Endometrium (tissue), 2 donors: ENCODE measurements at regions not wholly inside any gene's neighbourhood (a gene's known extent, or its start where the extent isn't known, plus 50 kb on each side); places are given as distances from the start of the nearest gene placed in this dataset.

Experiments
- FAIRE-seq: peaks from 2 replicates; lab custom pipeline; 2012; peaks lifted over from hg19 to GRCh38; lab: Jason Lieb, UNC
- donor health status: control.
- donor health status: control.

DNA sequence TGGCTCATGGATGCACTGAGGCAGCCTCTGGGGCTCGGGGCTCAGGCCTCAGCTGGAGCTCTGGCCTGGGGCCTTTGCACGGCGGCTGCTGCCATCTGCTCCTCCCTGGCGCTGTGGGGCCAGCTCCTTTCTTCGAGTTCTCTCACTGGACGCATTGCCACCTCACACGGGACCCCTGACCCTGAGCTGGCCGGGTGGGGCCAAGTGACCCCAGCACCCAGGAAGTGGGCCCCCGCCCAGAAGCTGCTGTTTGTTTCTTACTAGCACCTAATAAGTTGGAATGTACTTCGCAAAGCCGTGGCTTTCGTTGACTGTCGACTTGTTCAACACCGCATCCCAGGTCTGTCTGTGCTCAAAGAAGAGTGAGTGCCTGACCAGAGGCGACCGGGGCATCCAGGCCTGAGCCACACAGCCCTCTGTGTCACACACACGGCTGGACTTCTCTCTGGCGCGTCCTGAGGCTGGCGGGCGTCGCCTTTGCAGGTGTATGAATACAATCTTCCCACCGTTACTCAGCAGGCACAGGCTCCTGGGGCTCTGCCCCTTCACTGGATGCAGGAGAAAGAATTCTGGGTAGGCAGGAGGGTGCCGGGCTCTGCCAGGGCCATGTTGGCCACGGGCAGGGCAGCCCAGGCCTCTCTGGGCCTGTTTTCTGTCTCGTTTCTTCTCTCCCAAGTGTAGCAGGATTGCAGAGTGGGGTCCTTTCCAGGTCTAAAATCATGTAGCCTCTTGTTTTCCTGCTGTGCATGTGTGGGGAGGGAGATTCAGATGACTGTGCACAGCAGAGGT is 112.9 kb downstream of the DLL1 start:
- no peak for FAIRE-seq

DNA sequence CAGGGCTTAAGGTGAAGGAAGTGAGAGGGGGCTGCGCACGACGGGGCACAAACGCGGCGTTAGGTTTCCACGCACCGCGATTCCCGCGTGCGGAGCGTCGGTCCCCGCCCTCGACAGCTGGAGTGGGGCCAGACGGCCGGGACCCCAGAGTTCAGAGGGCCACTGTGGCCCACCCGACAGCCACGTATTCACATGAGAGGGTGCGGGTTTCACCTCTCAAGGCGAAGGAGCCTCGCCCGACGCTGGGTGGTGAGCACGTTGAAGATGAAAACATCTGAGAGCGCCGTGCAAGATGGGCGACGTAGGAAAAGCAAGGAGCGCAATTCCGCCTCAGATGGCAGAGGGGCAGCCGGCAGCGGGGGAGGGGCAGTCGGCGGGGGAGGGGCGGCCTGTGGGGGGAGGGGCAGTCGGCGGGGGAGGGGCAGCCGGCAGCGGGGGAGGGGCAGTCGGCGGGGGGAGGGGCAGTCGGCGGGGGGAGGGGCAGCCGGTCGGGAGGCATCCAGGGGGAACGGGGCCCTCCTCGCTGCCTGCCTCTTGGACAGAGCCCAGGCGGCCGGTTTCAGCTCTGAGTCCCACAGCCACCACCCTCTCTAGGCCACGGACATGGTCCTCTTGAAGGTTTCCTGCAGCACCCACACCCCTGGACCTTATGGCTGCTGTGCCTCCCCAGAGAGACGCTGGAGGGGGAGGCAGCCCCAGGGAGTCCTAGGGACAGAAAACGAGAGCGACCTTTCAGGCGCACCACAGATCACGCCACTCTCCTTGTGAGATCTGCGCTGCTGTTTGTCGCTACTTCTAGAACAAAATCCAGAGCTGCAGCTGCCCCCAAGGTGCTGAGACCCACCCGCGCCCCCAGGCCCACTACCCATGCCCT is 113.7 kb downstream of the DLL1 start:
- no peak for FAIRE-seq

DNA sequence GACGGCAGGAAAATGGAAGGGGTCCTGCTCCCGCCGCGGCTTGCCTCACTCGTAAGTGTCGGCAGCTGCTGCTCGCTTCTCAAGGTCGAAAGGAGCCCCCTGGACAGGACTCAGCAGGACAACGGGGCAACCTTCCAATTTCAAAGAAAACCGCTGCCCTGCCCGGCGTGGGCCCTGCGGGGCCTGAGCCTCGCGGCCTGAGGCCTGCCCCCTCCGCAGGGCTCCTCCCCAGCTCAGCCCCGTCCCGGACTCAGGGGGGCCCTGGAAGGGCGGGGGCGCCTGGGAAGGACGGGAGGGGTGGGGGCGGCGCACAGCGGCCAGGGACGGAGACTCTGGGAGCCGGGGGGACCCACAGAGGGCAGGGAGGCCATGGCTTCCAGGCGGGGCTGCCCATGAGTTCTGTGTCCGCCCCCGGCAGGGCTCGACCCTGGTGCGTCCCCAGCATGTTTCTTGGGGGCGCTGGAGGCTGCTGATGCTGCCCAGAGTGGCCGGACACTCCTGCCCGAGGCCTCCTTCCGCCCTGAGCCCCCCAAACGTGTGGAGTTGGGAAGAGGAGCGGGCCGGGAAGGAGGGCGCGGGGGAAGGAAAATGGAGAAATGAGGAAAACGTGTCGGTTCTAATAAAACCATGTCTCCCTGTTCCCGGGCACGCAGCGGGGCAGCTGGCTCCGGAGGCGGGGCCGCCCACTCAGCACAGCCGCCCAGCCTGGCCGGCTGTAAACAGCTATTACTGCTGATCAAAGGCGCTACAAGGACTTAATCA is 114.6 kb downstream of the DLL1 start:
- FAIRE-seq: no peak

DNA sequence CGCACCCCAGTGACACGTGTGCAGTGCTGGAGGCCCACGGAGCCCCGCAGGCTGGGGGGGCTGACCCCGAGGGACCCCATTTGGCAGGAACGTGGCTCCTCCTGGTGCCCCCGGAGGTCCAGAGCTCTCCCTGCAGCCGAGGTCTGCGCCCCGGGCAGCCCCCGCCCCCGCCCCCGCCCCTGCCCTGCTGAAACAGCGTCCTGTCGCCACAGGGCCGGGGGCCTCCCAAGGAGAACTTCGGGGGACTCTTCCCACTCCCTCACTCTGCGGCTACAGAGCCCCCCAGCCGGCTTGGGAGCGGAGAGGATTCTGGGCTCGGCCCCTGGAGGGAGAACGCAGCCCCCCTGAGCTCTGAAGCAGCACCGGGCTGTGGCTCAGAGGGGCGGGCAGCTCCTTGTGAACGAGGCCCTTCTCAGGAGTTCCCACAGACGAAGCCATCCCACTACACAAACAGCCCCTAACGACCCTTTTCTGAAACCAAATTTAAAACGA is 115.2 kb downstream of the DLL1 start:
- FAIRE-seq: no peak

DNA sequence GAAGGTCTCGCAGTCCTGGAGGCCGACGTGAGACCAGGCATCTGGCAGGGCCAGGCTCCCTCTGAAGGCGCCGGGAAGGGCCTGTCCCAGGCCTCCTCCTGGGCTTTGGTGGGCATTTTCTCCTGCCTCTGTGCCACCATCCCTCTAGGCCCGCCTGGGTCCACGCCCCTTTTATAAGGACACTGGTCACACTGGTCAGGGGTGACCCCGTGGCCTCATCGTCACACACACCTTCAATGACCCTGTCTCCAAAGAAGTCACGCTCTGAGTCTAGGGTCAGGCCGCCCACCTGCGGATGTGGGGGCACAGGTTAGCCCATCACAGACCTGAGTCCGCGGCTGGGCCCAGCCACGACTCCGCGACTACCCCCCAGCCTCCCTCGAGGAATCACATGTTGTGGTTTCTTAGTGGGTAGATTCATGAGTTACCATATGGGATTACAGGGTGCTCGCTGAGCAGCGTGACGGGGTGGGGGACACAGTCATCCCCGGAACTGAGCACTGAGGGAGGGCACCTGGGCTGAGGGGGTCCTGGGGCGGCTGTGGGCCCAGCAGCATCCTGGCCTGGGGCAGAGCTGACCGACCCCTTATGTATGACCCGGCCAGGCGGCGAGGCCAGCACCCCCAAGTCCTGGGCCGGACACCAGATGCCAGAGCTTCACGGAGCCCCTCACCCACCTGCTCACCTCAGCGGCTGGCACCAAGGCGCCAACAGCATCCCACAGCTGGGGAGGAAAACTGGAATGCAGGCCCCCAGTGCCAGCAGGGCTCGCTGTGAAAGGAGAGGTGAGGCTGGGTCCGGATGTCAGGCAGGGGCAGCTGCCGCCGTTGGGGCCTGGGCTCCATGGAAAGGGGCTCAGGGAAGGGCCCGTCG is 115.9 kb downstream of the DLL1 start:
- FAIRE-seq: no peak

DNA sequence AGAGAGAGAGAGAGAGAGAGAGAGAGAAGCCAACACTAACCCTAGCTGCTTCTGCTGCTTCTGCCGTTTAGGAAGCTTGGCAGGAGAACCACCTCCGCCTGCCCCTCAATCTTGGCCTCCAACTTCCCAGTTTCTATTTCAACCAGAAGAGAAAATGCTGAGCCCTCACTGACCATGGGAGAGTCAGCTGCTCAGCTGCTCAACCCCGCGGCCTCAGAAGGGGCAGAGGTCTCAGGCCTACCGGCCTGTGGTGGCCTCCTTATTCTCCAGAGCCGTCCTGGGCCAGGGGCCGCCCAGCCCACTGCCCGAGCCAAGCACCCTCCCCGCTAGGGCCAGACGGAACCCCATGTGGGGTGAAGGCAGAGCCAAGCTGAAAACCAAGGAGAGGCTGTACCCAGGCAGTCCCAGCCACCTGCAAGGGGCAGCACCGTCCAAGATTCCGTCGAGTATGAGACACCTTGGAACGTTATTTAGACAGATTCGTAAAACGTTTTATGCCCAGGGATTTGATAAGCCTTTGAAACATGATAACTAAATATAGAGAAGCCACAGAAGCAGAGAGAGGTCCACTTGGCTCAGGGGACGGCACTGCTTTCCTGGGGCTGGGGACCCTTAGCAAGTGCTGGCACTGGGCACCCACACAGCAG is 116.6 kb downstream of the DLL1 start:
- no peak for FAIRE-seq

DNA sequence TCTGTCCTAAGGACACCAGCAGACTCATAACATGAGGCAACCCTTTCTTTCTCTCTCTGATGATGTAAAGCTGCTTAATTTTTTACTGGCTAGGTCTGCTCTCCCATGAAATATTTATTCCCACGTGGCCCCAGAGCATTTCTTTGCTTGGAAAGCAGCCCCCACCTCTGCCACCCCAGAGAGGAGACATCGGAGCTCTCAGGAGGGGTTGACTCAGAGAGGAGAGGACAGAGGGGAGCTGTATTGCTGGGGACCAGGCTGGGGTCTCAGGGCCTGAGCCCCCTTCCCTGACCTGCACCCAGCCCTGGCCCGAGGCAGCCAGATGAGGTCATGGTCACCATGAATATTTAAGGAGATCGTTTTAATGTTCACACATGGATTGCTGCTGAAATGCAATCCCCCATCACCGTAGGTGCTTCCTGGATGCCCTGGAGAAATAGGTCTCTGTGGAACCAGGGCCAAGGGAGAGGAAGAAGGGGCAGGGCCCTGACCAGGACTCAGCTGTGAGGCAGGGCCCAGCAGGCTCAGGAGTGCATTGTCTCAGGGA is 117.5 kb downstream of the DLL1 start:
- FAIRE-seq: no peak

DNA sequence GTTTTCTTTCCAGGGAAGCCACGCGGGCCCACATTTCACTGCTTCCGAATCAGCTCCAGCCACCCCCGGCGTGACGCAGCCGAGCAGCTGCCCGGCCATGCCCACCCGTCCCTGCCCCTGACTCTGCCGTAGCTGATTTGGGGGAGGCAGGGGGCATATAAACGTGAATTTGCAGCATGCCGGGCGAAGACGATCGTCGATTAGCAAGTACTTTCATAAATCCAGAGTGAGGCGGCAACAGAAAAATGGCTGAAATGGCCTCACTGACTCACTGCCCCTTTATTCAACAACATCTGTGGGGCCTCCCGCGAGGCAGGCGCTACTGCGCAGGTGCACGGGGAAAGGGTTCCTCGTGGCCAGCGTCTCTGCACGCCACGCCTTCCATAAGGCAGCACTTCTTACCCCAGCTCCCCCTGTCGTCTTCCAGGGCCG is 118.0 kb downstream of the DLL1 start:
- no peak for FAIRE-seq

DNA sequence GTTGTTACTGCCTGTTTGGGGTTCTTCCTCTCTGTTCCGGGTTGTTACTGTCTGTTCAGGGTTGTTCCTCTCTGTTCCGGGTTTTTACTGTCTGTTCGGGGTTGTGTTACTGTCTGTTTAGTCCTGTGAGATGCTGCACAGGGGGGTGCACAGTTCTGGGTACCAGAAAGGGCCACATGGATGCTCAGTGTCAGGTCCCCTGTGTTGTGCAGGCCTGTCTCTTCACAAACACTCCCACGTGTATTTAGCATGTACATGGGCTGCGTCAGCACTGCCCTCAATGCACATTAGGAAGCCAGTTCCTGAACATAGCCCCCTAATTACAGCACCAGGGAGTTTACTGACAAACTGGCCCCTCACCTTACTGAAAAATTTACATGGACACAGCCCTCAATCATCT is 118.5 kb downstream of the DLL1 start:
- no peak for FAIRE-seq

DNA sequence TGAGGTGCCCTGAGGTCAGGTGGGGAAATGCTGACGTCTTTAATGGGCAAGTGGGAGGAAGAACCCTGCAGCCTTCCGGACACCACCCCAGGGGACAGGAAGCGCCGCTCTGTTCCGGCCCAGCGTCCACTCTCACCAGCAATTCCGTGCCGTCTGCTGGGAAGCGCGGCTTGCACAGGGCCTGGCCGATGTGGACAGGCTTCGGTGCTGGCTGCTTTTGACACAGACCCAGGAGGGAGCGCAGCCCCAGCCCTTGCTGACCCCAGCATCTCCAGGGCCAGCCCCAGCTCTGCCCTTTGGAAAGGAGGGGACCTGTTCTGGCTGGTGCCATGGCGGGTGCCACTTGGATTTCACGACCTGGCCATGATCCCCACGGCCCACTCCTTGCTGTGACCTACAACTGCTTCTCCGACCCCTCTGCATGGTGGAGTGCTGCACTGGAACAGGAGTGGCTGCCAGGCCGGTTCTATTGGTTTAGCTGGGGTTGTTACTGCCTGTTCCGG is 123.2 kb downstream of the DLL1 start:
- FAIRE-seq: no peak

DNA sequence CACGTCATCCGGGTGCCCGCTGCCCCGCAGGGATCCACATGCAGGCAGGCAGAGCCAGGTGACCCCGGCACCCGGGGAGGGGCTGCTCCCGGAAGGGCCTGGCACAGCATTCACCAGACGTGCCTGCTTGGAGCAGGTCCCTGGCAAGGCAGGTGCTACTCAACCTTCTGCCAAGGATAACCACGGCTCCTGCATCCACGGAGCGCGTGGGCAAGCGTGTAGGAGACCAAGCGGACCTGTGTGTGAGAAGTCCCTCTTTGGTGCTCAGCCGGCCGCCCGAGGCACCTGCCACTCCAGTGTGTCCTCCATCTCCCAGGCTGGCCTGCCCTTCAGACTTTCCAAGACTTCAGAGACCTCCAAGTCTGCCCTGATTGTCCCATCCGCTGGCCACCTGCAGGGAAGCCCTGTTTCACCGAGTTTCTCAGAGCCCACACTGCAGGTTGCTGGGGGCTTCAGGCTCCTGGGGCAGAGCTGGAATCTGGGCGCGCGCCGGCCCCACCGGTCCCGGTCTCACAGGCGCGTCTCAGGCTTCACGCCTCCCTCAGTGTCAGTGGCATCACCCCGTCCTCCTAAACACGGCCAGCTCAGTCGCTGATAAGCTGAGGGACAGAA is 124.3 kb downstream of the DLL1 start:
- no peak for FAIRE-seq

DNA sequence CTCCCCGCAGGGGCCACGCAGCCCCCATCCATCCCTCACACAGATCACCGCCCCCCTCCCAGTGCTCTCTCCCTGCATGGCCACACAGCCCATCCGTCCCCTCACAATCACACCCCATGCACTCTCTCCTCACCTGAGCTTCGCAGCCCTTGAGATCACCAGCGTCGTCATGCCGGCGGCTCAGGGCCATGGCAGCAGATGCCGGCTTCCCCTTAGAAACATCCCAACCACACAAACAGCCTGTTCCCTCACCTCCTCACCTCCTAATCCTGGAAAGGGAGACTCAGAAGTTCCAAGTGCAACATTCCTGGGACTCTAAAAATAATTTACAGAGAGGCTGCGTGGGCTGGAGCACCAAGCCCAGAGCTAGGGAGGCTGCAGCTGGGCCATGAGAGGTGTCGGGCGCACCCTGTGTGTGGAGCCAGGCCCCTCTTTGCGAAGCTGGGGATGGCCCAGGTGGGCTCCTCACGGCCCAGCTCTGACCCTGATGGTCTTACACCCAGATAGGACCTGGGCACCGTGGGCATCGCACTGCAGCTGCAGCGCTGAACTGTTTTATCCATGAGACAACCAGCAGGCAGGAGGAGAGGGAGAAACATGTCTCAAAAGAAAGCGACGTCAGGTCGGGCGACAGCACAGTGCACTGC is 125.3 kb downstream of the DLL1 start:
- no peak for FAIRE-seq

DNA sequence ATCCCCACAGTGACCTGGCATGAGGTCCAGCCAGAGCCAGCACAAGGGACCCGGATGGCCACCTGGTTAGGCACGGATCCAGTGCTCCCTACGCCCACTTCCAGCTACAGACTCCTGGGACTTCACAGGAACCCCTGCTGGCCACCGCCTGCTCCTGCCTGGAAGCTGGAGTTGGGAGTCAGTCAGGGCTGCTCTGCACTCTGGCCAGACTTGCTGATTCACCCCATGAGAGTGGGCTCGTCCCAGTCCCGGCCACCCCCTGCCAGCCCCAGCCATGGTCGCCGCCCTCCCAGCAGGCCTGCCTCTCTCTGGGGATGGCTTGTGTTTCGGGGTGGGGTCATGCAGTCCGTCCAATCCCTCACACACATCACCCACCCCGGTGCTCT is 125.8 kb downstream of the DLL1 start:
- FAIRE-seq: no peak

DNA sequence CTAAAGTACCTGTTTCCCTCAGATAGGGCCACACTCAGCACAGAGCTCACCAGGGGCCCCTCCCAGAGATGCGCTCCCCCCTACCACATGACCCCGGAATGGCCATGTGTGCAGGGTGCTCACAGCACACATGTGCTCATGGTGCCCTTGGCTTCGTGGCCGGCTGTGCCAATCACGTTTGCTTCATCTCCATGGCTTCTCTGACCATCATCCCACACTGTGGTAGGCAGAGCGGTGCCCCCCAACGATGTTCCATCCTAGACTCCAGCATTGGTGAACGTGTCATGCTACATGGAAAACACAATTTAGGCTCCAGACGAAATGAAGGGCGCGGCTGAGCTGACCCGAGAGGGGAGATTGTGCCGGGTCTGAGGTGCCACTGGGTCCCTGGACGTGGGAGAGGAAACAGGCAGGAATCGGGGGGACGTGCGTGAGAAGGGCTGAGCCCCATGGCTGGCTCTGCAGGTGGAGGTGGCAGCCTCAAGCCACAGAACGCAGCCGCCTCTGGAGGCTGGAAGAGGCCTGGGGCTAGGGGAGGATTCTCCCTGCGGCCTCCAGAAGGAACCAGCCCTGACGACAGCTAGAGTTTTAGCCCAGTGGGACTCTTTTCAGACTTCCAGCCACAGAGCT is 126.5 kb downstream of the DLL1 start:
- no peak for FAIRE-seq

DNA sequence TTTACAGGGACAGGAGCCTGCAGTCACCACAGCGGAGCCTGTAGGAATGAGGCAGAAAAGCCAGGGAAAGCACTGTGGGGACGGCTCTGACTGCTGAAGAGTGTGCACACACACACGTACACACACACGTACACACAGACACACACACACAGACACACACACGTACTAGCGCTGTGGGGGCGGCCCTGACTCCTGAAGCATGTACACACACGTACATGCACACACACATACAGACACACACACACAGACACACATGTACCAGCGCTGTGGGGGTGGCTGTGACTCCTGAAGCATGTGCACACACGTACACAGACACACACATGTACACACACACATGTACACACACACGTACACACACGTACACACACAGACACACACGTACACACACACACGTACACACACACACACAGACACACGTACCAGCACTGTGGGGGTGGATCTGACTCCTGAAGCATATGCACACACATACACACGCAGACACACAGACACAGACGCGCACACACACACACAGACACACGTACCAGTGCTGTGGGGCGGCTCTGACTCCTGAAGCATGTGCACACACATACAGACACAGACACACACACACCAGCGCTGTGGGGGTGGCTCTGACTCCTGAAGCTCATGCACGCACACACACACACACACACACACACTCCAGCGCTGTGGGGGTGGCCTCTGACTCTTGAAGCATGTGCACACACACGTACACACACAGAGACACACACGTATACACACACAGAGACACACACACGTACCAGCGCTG is 127.3 kb downstream of the DLL1 start:
- FAIRE-seq: no peak

DNA sequence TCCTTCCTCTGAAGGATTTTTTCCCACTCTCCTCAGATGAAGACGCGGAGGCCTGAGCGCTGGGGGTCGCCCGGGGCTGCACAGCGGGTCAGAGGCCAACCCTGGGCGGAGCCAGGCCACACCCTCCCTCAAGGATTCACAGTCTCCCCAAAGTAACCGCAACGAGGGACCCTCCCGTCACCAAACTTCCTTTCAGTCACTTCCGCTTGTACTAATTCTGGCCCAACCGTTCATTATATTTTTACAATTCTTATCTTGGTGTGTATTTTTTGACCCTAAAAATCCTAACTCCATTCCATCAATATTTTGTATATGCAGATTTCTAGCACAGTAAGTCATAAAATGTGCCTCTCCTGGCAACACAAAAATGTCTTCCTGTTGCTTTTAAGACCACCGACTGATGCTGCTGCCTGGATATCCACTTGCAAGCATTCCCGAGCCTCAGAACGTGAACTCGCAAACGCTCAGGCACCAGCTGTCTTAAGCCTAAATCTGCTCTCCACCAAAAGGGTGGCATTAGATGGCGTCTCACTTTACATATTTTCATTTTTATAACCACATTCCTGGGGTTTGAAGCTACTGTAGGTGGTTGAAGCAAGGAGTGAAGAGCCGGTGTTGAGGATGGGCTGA is 128.0 kb downstream of the DLL1 start:
- FAIRE-seq: no peak

DNA sequence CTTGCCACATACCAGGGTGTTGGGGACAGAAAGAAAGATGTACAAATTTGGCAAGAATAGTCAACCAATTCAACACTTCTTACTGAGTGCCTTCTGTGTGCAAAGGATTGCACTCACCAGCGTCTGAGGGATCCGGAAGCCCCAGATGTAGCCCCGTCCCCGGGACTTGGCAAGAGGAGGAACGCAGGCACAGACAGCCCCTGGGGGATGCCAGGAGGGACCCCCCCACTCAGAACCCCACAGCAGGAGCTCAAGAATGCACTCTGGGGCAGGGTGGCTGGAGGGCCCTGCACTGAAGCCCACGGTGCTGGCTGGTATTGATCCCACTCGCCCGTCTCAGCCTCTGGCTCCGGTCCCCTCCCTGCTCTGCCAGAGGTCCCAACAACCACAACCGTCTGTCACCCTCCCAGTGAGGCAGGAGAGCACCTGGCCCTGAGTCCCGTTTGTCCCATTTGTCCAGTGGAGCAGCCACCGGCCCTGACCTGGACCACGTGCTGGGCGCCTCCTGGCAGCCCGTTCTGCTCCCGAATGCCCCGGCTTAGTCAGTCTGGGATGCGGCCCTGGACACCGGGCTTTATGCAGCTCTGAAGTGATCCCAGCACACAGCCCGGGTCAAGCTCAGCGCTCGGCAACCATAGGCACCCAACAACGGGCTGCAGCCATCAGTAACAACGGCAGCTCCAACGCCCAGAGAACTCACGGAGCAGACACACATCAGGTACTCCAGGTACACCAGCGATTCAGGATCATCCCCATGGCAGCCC is 128.7 kb downstream of the DLL1 start:
- FAIRE-seq: no peak
